ENCODE measurements at regions not wholly inside any gene's neighbourhood (a gene's known extent, or its start where the extent isn't known, plus 50 kb on each side); places are given as distances from the start of the nearest gene placed in this dataset.

DNA sequence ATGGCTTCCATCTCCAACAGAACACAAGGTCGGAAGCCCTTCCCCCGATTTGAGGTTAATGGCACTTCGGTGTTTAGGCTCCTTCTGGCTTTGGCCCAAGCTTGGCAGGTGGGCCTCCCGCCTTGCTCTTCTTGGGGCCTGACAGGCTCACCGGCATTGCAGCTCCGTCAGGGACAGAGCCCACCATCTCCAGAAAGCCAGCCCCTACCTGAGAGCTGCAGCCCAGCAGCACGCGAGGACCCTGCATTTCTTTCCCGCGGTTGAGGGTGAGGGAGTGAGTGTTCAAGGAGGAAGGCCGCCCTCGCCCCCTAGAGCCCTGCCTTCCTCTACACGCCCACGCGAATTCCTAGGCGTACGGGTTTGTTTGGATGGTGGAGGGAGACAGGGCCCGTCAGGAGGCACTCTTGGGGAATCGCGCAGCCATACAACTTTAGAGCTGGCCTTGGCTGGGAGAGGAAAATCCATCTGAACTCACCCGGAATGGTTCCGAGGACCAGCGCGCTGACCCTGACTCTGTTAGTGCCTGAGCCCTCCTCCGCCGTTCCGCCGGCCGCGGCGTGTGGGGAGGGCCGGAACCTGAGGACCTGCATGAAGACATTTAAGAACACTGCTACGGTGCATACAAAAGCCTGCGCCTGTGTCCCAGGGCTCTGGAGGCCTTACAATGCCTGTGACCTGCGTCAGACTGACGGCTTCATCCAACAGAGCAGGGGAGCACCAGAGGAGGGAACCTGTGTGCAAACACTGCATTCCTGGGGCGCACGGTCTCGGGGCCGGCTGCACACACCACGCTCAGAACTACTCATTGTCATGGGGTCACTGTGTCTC is 73.8 kb downstream of the MRPL36 start:
- no peak for TF ChIP-seq EZH2 (IDR thresholded peaks at IDR 0.05)
- TF ChIP-seq YY1 (IDR thresholded peaks at IDR 0.05; ENCODE audit: extremely low read depth, insufficient replicate concordance, low read depth, low read length): no peak
- no peak for TF ChIP-seq POLR2A (IDR thresholded peaks at IDR 0.05; ENCODE audit: borderline replicate concordance, extremely low read depth, insufficient read depth, insufficient read length)
- TF ChIP-seq, protein P1, sequence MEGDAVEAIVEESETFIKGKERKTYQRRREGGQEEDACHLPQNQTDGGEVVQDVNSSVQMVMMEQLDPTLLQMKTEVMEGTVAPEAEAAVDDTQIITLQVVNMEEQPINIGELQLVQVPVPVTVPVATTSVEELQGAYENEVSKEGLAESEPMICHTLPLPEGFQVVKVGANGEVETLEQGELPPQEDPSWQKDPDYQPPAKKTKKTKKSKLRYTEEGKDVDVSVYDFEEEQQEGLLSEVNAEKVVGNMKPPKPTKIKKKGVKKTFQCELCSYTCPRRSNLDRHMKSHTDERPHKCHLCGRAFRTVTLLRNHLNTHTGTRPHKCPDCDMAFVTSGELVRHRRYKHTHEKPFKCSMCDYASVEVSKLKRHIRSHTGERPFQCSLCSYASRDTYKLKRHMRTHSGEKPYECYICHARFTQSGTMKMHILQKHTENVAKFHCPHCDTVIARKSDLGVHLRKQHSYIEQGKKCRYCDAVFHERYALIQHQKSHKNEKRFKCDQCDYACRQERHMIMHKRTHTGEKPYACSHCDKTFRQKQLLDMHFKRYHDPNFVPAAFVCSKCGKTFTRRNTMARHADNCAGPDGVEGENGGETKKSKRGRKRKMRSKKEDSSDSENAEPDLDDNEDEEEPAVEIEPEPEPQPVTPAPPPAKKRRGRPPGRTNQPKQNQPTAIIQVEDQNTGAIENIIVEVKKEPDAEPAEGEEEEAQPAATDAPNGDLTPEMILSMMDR (IDR thresholded peaks at IDR 0.05 in 2 of 3, conservative IDR thresholded peaks at IDR 0.05 in 1 of 3; ENCODE audit: borderline replicate concordance in 1 of 3, insufficient read depth in 1 of 3, low read depth in 2 of 3, low read length in 2 of 3): no peak
- TF ChIP-seq, protein P2, sequence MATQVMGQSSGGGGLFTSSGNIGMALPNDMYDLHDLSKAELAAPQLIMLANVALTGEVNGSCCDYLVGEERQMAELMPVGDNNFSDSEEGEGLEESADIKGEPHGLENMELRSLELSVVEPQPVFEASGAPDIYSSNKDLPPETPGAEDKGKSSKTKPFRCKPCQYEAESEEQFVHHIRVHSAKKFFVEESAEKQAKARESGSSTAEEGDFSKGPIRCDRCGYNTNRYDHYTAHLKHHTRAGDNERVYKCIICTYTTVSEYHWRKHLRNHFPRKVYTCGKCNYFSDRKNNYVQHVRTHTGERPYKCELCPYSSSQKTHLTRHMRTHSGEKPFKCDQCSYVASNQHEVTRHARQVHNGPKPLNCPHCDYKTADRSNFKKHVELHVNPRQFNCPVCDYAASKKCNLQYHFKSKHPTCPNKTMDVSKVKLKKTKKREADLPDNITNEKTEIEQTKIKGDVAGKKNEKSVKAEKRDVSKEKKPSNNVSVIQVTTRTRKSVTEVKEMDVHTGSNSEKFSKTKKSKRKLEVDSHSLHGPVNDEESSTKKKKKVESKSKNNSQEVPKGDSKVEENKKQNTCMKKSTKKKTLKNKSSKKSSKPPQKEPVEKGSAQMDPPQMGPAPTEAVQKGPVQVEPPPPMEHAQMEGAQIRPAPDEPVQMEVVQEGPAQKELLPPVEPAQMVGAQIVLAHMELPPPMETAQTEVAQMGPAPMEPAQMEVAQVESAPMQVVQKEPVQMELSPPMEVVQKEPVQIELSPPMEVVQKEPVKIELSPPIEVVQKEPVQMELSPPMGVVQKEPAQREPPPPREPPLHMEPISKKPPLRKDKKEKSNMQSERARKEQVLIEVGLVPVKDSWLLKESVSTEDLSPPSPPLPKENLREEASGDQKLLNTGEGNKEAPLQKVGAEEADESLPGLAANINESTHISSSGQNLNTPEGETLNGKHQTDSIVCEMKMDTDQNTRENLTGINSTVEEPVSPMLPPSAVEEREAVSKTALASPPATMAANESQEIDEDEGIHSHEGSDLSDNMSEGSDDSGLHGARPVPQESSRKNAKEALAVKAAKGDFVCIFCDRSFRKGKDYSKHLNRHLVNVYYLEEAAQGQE (IDR thresholded peaks at IDR 0.05; ENCODE audit: low read depth): no peak
- no peak for TF ChIP-seq EGR1 (IDR thresholded peaks at IDR 0.05; ENCODE audit: low read depth)
- TF ChIP-seq, protein P3, sequence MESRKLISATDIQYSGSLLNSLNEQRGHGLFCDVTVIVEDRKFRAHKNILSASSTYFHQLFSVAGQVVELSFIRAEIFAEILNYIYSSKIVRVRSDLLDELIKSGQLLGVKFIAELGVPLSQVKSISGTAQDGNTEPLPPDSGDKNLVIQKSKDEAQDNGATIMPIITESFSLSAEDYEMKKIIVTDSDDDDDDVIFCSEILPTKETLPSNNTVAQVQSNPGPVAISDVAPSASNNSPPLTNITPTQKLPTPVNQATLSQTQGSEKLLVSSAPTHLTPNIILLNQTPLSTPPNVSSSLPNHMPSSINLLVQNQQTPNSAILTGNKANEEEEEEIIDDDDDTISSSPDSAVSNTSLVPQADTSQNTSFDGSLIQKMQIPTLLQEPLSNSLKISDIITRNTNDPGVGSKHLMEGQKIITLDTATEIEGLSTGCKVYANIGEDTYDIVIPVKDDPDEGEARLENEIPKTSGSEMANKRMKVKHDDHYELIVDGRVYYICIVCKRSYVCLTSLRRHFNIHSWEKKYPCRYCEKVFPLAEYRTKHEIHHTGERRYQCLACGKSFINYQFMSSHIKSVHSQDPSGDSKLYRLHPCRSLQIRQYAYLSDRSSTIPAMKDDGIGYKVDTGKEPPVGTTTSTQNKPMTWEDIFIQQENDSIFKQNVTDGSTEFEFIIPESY (IDR thresholded peaks at IDR 0.05; ENCODE audit: extremely low read depth, insufficient replicate concordance, low read length): no peak
- TF ChIP-seq JUND (IDR thresholded peaks at IDR 0.05): no peak
- no peak for TF ChIP-seq ZNF274 (IDR thresholded peaks at IDR 0.05; ENCODE audit: low read depth, low read length)
- TF ChIP-seq SIN3A (IDR thresholded peaks at IDR 0.05; ENCODE audit: low read depth): no peak
